A673 (cell line): ENCODE measurements at regions not wholly inside any gene's neighbourhood (a gene's known extent, or its start where the extent isn't known, plus 50 kb on each side); places are given as distances from the start of the nearest gene placed in this dataset.

Source experiments
- EZH2 ChIP-seq: fragments of 200-600 bp; sonication (generic); IDR thresholded peaks from 2 replicates; pipeline ENCODE4 v1.6.1; 2017; ENCODE audit warnings: borderline replicate concordance, low read depth, mild to moderate bottlenecking, mixed read lengths, antibody characterized with exemption, low read length; ENCODE audit not compliant: poor library complexity, severe bottlenecking
- TF ChIP-seq, protein P1 (sequence below): fragments of 300-800, 200-600 bp; sonication (generic); conservative IDR thresholded peaks from 2 replicates; pipeline ENCODE4 v1.5.1; 2017; ENCODE audit warnings: low read depth, mild to moderate bottlenecking, antibody characterized with exemption, low read length, moderate library complexity, mixed read lengths

DNA sequence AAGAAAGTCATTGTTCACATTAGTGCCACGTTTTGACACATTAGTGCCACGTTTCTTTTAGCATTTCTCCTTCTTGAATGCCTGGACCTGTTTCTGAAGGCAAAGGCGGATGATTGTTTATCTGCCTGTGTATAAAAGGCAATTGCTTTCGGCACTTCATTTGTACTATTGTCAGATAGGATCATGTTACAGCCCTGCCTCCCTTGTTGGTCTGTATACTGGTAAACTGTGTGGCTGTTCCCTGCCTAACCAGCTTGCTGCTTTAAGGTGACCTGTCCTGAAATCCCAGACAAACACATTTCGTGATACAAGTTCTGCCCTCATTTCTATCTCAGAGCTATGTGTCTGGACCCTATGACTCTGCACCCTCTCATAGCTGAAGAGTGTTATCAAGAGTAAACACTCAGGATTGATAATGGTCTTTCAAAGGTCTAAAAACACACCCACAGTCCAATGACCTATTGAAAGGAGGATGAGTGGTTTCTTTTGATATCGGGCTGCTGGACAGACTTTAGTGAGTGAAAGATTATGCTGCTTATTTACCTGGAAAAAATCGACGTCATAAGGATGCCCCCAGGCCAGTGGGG is 276.3 kb upstream of the MCTP2 start:
- TF ChIP-seq, protein P1, sequence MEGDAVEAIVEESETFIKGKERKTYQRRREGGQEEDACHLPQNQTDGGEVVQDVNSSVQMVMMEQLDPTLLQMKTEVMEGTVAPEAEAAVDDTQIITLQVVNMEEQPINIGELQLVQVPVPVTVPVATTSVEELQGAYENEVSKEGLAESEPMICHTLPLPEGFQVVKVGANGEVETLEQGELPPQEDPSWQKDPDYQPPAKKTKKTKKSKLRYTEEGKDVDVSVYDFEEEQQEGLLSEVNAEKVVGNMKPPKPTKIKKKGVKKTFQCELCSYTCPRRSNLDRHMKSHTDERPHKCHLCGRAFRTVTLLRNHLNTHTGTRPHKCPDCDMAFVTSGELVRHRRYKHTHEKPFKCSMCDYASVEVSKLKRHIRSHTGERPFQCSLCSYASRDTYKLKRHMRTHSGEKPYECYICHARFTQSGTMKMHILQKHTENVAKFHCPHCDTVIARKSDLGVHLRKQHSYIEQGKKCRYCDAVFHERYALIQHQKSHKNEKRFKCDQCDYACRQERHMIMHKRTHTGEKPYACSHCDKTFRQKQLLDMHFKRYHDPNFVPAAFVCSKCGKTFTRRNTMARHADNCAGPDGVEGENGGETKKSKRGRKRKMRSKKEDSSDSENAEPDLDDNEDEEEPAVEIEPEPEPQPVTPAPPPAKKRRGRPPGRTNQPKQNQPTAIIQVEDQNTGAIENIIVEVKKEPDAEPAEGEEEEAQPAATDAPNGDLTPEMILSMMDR = no peak
- TF ChIP-seq EZH2 = no peak
